ENCODE measurements at regions not wholly inside any gene's neighbourhood (a gene's known extent, or its start where the extent isn't known, plus 50 kb on each side); places are given as distances from the start of the nearest gene placed in this dataset.
"Not testable (repeated sequence)": the region's sequence is repeated elsewhere in the genome, so short reads cannot be mapped to it uniquely, and the experiment has no call there.

GRCh38 chr4:131975276-131976132 lies 1173.6 kb upstream of the PCDH10 start:
- TF ChIP-seq POLR2A (IDR thresholded peaks at IDR 0.05; ENCODE audit: low read length); GATA1 (IDR thresholded peaks at IDR 0.05; ENCODE audit: low read depth, low read length): not testable (repeated sequence)
